SK-N-SH (cell line): ENCODE measurements at regions not wholly inside any gene's neighbourhood (a gene's known extent, or its start where the extent isn't known, plus 50 kb on each side); places are given as distances from the start of the nearest gene placed in this dataset.

Experiments
- CTCF ChIA-PET: fragments of 300-600, 350-600 bp; formaldehyde crosslinking; extraction: SDS; loops from one replicate; lab custom pipeline; 2021; lab: Yijun Ruan, JAX
- POLR2A ChIA-PET: fragments of 350-600 bp; sonication (Branson Sonifier 250); formaldehyde crosslinking; extraction: SDS; loops from one replicate; lab custom pipeline; 2020; ENCODE audit warnings: antibody characterized with exemption, inconsistent platforms; lab: Yijun Ruan, JAX
- DNase-seq: peaks from one replicate; pipeline ENCODE4 v3.0.0; 2012
- H2AFZ ChIP-seq: fragments of 200-600 bp; sonication (generic); 2 replicates; pipeline ENCODE4 v1.8.1; 2016; ENCODE audit warnings: antibody characterized with exemption, mild to moderate bottlenecking, low read depth
- H3F3A ChIP-seq: fragments of 200-600 bp; sonication (generic); replicated peaks from 2 replicates; pipeline ENCODE3; 2016; ENCODE audit warnings: antibody characterized with exemption, mild to moderate bottlenecking; ENCODE audit not compliant: insufficient read depth
- H3K27ac ChIP-seq, 2 experiments: fragments of 200-500 bp in 1 of 2; fragments of 200-600 bp in 1 of 2; sonication (Bioruptor generic) in 1 of 2; sonication (generic), shearing (Covaris generic) in 1 of 2; 2 replicates each; pipeline versions ENCODE4 v1.5.1 to v1.6.1; 2014 to 2016; ENCODE audit warnings: low read depth in 2 of 2, inconsistent platforms in 1 of 2, low read length in 1 of 2, mild to moderate bottlenecking in 1 of 2, mixed read lengths in 1 of 2
- H3K27me3 ChIP-seq: fragments of 200-600 bp; sonication (generic), shearing (Covaris generic); 2 replicates; pipeline ENCODE4 v1.6.1; 2016; ENCODE audit warnings: mixed run types; ENCODE audit not compliant: insufficient read depth
- H3K36me3 ChIP-seq, 2 experiments: fragments of 200-500 bp in 1 of 2; fragments of 200-600 bp in 1 of 2; sonication (Bioruptor generic) in 1 of 2; sonication (generic) in 1 of 2; replicated peaks in 1 of 2; 2 replicates each; pipeline versions ENCODE3 to v1.5.1; 2014 to 2016; ENCODE audit warnings: low read length in 1 of 2, mild to moderate bottlenecking in 1 of 2; ENCODE audit not compliant: insufficient read depth in 2 of 2, control insufficient read depth in 1 of 2
- H3K4me1 ChIP-seq, 2 experiments: fragments of 200-500 bp in 1 of 2; fragments of 200-600 bp in 1 of 2; sonication (Bioruptor generic) in 1 of 2; sonication (generic), shearing (Covaris generic) in 1 of 2; 2 replicates each; pipeline versions ENCODE4 v1.5.1 to v1.6.1; 2014 to 2016; ENCODE audit warnings: low read depth in 1 of 2, low read length in 1 of 2, mixed run types in 1 of 2; ENCODE audit not compliant: insufficient read depth in 2 of 2, control insufficient read depth in 1 of 2
- H3K4me2 ChIP-seq: fragments of 200-600 bp; sonication (generic), shearing (Covaris generic); 2 replicates; pipeline ENCODE4 v1.6.1; 2017; ENCODE audit warnings: mixed run types
- H3K4me3 ChIP-seq, 2 experiments: fragments of 200-500 bp in 1 of 2; fragments of 200-600 bp in 1 of 2; sonication (Bioruptor generic) in 1 of 2; sonication (generic), shearing (Covaris generic) in 1 of 2; 2 replicates each; pipeline versions ENCODE4 v1.5.1 to v1.8.1; 2014 to 2016; ENCODE audit warnings: low read depth in 2 of 2, inconsistent platforms in 1 of 2, low read length in 1 of 2, mild to moderate bottlenecking in 1 of 2, mixed read lengths in 1 of 2, moderate library complexity in 1 of 2
- H3K79me2 ChIP-seq: fragments of 200-600 bp; sonication (generic); 2 replicates; pipeline ENCODE4 v1.8.1; 2017; ENCODE audit warnings: mild to moderate bottlenecking; ENCODE audit not compliant: insufficient read depth
- H3K9ac ChIP-seq: fragments of 200-600 bp; sonication (generic); 2 replicates; pipeline ENCODE4 v1.6.1; 2017; ENCODE audit warnings: mixed run types
- H3K9me2 ChIP-seq: fragments of 200-600 bp; sonication (generic); 2 replicates; pipeline ENCODE4 v1.6.1; 2017; ENCODE audit warnings: mixed run types
- H3K9me3 ChIP-seq: fragments of 200-600 bp; sonication (generic); 2 replicates; pipeline ENCODE4 v1.6.1; 2017; ENCODE audit warnings: mixed run types, mild to moderate bottlenecking, moderate library complexity
- H4K20me1 ChIP-seq: fragments of 200-600 bp; sonication (generic); 2 replicates; pipeline ENCODE4 v1.6.1; 2017; ENCODE audit warnings: mild to moderate bottlenecking, mixed run types; ENCODE audit not compliant: insufficient read depth
- CHD2 ChIP-seq: fragments of 150-350 bp; IDR thresholded peaks from 2 replicates; pipeline ENCODE4 v1.6.1; 2018; ENCODE audit warnings: low read length; ENCODE audit not compliant: partially characterized antibody
- EZH2phosphoT487 ChIP-seq: fragments of 200-600 bp; sonication (generic); IDR thresholded peaks from 2 replicates; pipeline ENCODE4 v1.6.1; 2017; ENCODE audit warnings: low read depth, mixed run types, mild to moderate bottlenecking, antibody characterized with exemption, moderate library complexity, borderline replicate concordance
- JUND ChIP-seq: IDR thresholded peaks from 2 replicates; pipeline ENCODE4 v1.4.0; 2012
- MEF2A ChIP-seq: IDR thresholded peaks from 2 replicates; pipeline ENCODE4 v1.4.0; 2012; ENCODE audit warnings: low read depth, borderline replicate concordance
- PBX3 ChIP-seq: IDR thresholded peaks from 2 replicates; pipeline ENCODE4; 2012
- REST ChIP-seq: IDR thresholded peaks from 2 replicates; pipeline ENCODE4 v1.6.1; 2012; ENCODE audit warnings: mild to moderate bottlenecking, low read depth, low read length, moderate library complexity
- RXRA ChIP-seq: IDR thresholded peaks from 2 replicates; pipeline ENCODE4 v1.4.0; 2012; ENCODE audit warnings: low read depth, mild to moderate bottlenecking, borderline replicate concordance
- SIN3A ChIP-seq: IDR thresholded peaks from 2 replicates; pipeline ENCODE4 v1.6.1; 2012; ENCODE audit warnings: low read depth, mild to moderate bottlenecking, low read length, moderate library complexity, borderline replicate concordance
- USF2 ChIP-seq: fragments of 150-350 bp; IDR thresholded peaks from 2 replicates; pipeline ENCODE4 v1.6.1; 2017; ENCODE audit warnings: antibody characterized with exemption, low read length, low read depth, borderline replicate concordance
- ZBTB33 ChIP-seq: IDR thresholded peaks from 2 replicates; pipeline ENCODE4 v1.4.0; 2012; ENCODE audit warnings: low read depth, borderline replicate concordance
- WGBS: methylation state at CpG from one replicate; pipeline ENCODE4 v1.1.6; 2017; ENCODE audit warnings: low lambda C conversion rate; 5-methylcytosine and 5-hydroxymethylcytosine counted together

GRCh38 chr7:12864470-12865046, 177.1 kb downstream of the ARL4A start:
- 33% methylated on average over 9 of the region's 11 CpGs for WGBS
- Histone ChIP-seq H3K9ac (no peak overlapping the region), H2AFZ (no peak overlapping the region), H3F3A (no peaks in the 10 kb centered on the region), H3K36me3 (no peaks in the 10 kb centered on the region), H3K9me2 (no peaks in the 10 kb centered on the region), H4K20me1 (no peaks in the 10 kb centered on the region), H3K4me3 (no peak overlapping the region), H3K27me3 (peaks cover 8% of the 10 kb centered on the region; the same call in 1 of the 2 replicates)
- no peak for DNase-seq
- CTCF ChIA-PET: no interaction called here
- POLR2A ChIA-PET: no interaction called here
- TF ChIP-seq ZBTB33 (no peak), RXRA (no peak), JUND (no peak)
- TF ChIP-seq, all 33 proteins: peak for 0
- Histone ChIP-seq H3K4me2 (no peak overlapping the region), H3K4me1 (no peaks in the 10 kb centered on the region), H3K27ac (no peak overlapping the region), H3K9me3 (no peaks in the 10 kb centered on the region), H3K79me2 (no peaks in the 10 kb centered on the region)

- no peaks in the 10 kb centered on the region for H3K79me2 ChIP-seq
- no peak overlapping the region for H3K9ac ChIP-seq
- H3K27ac ChIP-seq: no peak overlapping the region
- H4K20me1 ChIP-seq: no peaks in the 10 kb centered on the region
- peaks cover 8% of the 10 kb centered on the region; the same call in 1 of the 2 replicates for H3K27me3 ChIP-seq
- H3K4me3 ChIP-seq: no peak overlapping the region
- no peaks in the 10 kb centered on the region for H3K4me1 ChIP-seq
- POLR2A ChIA-PET: no interaction called here
- CTCF ChIA-PET: no interaction called here
- TF ChIP-seq SIN3A (no peak), EZH2phosphoT487 (no peak), PBX3 (no peak), USF2 (no peak), CHD2 (no peak), MEF2A (no peak), REST (no peak)
- H3K4me2 ChIP-seq: no peak overlapping the region
- no peak overlapping the region for H2AFZ ChIP-seq
- no peak for DNase-seq
- 18% methylated on average over 2 of the region's 2 CpGs for WGBS
- H3K36me3 ChIP-seq: no peaks in the 10 kb centered on the region
- H3K9me3 ChIP-seq: no peaks in the 10 kb centered on the region
- H3F3A ChIP-seq: no peaks in the 10 kb centered on the region
- H3K9me2 ChIP-seq: no peaks in the 10 kb centered on the region
These were observed 178.2 kb downstream of the ARL4A start for GRCh38 chr7:12865593-12865992.
